ENCODE measurements at regions not wholly inside any gene's neighbourhood (a gene's known extent, or its start where the extent isn't known, plus 50 kb on each side); places are given as distances from the start of the nearest gene placed in this dataset.
A peak's percentile ranks its signal among the peaks of the same experiment; 100 is the strongest.

GRCh38 chr12:58346032-58346632 lies 404.8 kb downstream of the ATP23 start:
- H3K4me3 Mint-ChIP-seq, result no peak overlapping the region
- Histone ChIP-seq H4K20me1 (ENCODE audit: control insufficient read depth, insufficient read depth, low read length, poor library complexity, severe bottlenecking) (no peaks in the 10 kb centered on the region), H3K27me3 (replicated peaks in 1 of 4; ENCODE audit: control extremely low read depth in 1 of 4, control insufficient read depth in 3 of 4, insufficient read depth in 4 of 4, low read length in 3 of 4) (no peaks in the 10 kb centered on the region), H3K4me1 (ENCODE audit: control insufficient read depth in 2 of 2, insufficient read depth in 2 of 2, low read length in 2 of 2) (no peaks in the 10 kb centered on the region), H3K4me3 (ENCODE audit: control extremely low read depth in 1 of 5, extremely low read depth in 1 of 5, insufficient read depth in 1 of 5, low read depth in 2 of 5, low read length in 4 of 5) (no peak overlapping the region), H2AFZ (ENCODE audit: insufficient read depth, low read depth, low read length, poor library complexity, severe bottlenecking) (no peak overlapping the region), H3K27ac (ENCODE audit: low read length in 2 of 2) (no peak overlapping the region), H3K4me2 (replicated peaks; ENCODE audit: low read depth, low read length, poor library complexity, severe bottlenecking) (no peak overlapping the region), H3K9ac (ENCODE audit: low read length) (no peak overlapping the region), H3K36me3 (replicated peaks in 1 of 2; ENCODE audit: control extremely low read depth in 1 of 2, control insufficient read depth in 1 of 2, extremely low read depth in 1 of 2, insufficient read depth in 2 of 2, low read length in 1 of 2) (no peaks in the 10 kb centered on the region), H3K79me2 (ENCODE audit: control insufficient read depth, insufficient read depth, low read length) (no peaks in the 10 kb centered on the region), H3K9me3 (ENCODE audit: control extremely low read depth in 1 of 3, control insufficient read depth in 2 of 3, insufficient read depth in 1 of 3, low read length in 2 of 3) (no peaks in the 10 kb centered on the region)
- no peaks in the 10 kb centered on the region for H3K9me3 Mint-ChIP-seq (ENCODE audit: insufficient read depth)
- no peaks in the 10 kb centered on the region for H3K4me1 Mint-ChIP-seq
- H3K27ac Mint-ChIP-seq, result no peak overlapping the region
- ChIA-PET CTCF (interaction anchor here (1.0 to 3.3 kb wide), 2 partner anchors 12 to 804 kb away, joined by 3 to 19 read pairs; no protein-coding TSS in a partner anchor), POLR2A (no interaction called here)
- ATAC-seq (ENCODE audit: low read depth) (peak; percentile 45), DNase-seq (peak; percentile 26)
- no CpG with 5 or more reads among the region's 7 CpGs for WGBS (ENCODE audit: insufficient coverage)
- TF ChIP-seq CTCF (IDR thresholded peaks at IDR 0.05) (peak; percentile 92), EZH2 (IDR thresholded peaks at IDR 0.05; ENCODE audit: borderline replicate concordance, insufficient read depth, low read depth, low read length, poor library complexity, severe bottlenecking) (no peak)
- intact Hi-C loops (cut with micrococcal nuclease), result loop anchor here (5.0 kb wide), 1 partner anchor 821 kb away; no protein-coding TSS in a partner anchor
- peaks cover 16% of the 10 kb centered on the region for H3K27me3 Mint-ChIP-seq

GRCh38 chr12:58347188-58347587 lies 405.8 kb downstream of the ATP23 start:
- WGBS (ENCODE audit: insufficient coverage), result 100% methylated on average over 1 of the region's 2 CpGs

More at GRCh38 chr12:58347188-58347587, 405.8 kb downstream of the ATP23 start:
- CTCF ChIA-PET, result interaction anchor here (1.0 to 3.3 kb wide), 2 partner anchors 11 to 803 kb away, joined by 3 to 19 read pairs; no protein-coding TSS in a partner anchor
- TF ChIP-seq EZH2 (IDR thresholded peaks at IDR 0.05; ENCODE audit: borderline replicate concordance, insufficient read depth, low read depth, low read length, poor library complexity, severe bottlenecking) (no peak), CTCF (IDR thresholded peaks at IDR 0.05) (no peak)
- Histone ChIP-seq H2AFZ (ENCODE audit: insufficient read depth, low read depth, low read length, poor library complexity, severe bottlenecking) (no peak overlapping the region), H3K9ac (ENCODE audit: low read length) (no peak overlapping the region), H4K20me1 (ENCODE audit: control insufficient read depth, insufficient read depth, low read length, poor library complexity, severe bottlenecking) (no peaks in the 10 kb centered on the region), H3K27ac (ENCODE audit: low read length in 2 of 2) (no peak overlapping the region), H3K9me3 (ENCODE audit: control extremely low read depth in 1 of 3, control insufficient read depth in 2 of 3, insufficient read depth in 1 of 3, low read length in 2 of 3) (no peaks in the 10 kb centered on the region), H3K4me3 (ENCODE audit: control extremely low read depth in 1 of 5, extremely low read depth in 1 of 5, insufficient read depth in 1 of 5, low read depth in 2 of 5, low read length in 4 of 5) (no peak overlapping the region), H3K36me3 (replicated peaks in 1 of 2; ENCODE audit: control extremely low read depth in 1 of 2, control insufficient read depth in 1 of 2, extremely low read depth in 1 of 2, insufficient read depth in 2 of 2, low read length in 1 of 2) (no peaks in the 10 kb centered on the region), H3K27me3 (replicated peaks in 1 of 4; ENCODE audit: control extremely low read depth in 1 of 4, control insufficient read depth in 3 of 4, insufficient read depth in 4 of 4, low read length in 3 of 4) (no peaks in the 10 kb centered on the region), H3K4me2 (replicated peaks; ENCODE audit: low read depth, low read length, poor library complexity, severe bottlenecking) (no peak overlapping the region), H3K4me1 (ENCODE audit: control insufficient read depth in 2 of 2, insufficient read depth in 2 of 2, low read length in 2 of 2) (no peaks in the 10 kb centered on the region), H3K79me2 (ENCODE audit: control insufficient read depth, insufficient read depth, low read length) (no peaks in the 10 kb centered on the region)
- Mint-ChIP-seq H3K27me3 (peaks cover 17% of the 10 kb centered on the region), H3K9me3 (ENCODE audit: insufficient read depth) (no peaks in the 10 kb centered on the region), H3K4me1 (no peaks in the 10 kb centered on the region), H3K27ac (no peak overlapping the region), H3K4me3 (no peak overlapping the region)
- intact Hi-C loops (cut with micrococcal nuclease), result loop anchor here (5.0 kb wide), 1 partner anchor 820 kb away; no protein-coding TSS in a partner anchor
- POLR2A ChIA-PET, result no interaction called here
- no peak for ATAC-seq (ENCODE audit: low read depth)
- no peak for DNase-seq

Data from B cell (primary cell).